GM19397 (cell line): ENCODE measurements at regions not wholly inside any gene's neighbourhood (a gene's known extent, or its start where the extent isn't known, plus 50 kb on each side); places are given as distances from the start of the nearest gene placed in this dataset.

ENCODE experiments used
- ATAC-seq: cut with Tn5 transposase; IDR thresholded peaks from one replicate; pipeline ENCODE4 v1.9.1; 2021; ENCODE audit warnings: mild to moderate bottlenecking, moderate library complexity; ENCODE audit not compliant: unreplicated experiment

DNA sequence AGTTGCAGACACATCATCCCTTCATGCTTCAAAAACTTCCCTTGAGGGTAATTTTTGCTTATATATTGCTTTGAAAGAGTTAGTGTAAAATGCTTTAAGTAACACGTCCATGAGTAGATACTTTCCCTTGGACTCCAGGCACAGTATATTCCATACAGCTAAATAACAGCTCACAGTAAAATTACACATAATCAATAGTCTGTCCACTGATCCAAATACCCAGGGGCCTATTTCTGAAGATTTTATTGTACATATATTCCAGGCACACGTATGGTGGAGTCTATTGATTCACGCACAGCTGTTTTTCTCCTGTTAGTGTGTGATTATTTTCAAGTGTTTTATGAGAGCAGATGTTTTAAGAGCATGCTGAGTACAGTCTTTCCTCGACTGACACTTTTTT lies 223.7 kb upstream of the GRAMD2B start:
- no peak for ATAC-seq

DNA sequence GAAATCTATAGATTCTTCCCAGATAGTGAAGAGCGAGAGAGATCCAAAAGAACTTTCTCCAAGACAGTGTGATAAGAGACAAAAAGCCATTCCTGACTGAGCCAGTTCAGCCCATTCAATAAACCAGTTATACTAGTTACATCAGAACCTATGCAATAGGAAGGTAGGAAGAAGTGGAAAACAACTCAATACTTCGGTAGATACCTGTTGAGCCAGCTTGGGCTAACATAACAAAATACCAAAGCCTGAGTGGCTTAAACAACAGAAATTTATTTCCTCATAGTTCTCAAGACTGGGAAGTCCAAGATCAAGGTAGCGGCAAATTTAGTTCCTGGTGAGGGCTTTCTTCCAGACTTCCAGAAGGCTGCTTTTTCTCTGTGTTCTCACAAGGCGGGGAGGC lies 214.5 kb upstream of the GRAMD2B start:
- ATAC-seq, result no peak

DNA sequence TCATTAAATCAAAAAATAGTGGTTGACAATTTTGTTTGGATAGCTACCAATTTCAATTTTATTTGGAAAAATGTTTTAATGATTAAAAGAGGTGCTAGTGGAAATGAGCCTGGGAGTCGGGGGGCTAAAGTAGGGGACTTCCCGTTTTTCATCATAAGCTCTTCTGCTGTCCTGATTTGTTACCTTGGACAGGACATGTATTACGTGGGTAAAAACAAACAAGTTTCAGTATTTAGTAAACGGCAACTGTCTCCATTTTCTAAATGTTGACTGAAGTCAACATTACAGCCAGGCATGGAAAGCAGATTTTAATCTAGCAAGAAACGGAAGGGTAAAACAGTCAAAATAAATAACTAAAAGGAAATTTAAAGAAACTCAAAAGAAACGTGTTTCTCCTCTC lies 212.3 kb upstream of the GRAMD2B start:
- ATAC-seq, result no peak

DNA sequence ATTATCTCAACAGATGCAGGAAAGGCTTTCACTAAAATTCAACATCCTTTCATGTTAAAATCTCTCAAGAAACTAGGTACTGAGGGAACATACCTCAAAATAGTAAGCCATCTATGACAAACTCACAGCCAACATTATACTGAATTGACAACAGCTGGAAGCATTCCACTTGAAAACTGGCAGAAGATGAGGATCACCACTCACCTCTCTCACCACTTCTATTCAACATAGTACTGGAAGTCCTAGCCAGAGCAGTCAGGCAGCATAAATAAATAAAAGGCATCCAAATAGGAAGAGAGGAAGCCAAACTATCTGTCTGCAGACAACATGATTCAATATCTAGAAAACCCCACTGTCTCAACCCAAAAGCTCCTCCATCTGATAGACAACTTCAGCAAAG lies 203.6 kb upstream of the GRAMD2B start:
- ATAC-seq, result no peak

DNA sequence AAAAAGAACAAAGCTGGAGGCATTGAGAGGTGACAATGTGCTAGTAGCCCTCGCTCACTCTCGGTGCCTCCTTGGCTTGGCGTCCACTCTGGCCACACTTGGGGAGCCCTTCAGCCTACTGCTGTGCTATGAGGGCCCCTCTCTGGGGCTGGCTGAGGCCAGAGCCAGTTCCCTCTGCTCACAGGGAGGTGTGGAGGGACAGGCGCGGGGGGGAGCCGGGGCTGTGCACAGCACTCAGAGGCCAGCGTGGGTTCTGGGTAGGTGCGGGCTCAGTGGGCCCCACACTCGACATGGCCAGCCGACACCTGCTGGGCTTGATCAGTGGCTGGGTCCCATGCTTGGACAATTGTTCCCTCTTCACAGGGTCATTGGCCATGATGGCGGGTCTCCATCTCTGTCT lies 202.5 kb upstream of the GRAMD2B start:
- no peak for ATAC-seq

DNA sequence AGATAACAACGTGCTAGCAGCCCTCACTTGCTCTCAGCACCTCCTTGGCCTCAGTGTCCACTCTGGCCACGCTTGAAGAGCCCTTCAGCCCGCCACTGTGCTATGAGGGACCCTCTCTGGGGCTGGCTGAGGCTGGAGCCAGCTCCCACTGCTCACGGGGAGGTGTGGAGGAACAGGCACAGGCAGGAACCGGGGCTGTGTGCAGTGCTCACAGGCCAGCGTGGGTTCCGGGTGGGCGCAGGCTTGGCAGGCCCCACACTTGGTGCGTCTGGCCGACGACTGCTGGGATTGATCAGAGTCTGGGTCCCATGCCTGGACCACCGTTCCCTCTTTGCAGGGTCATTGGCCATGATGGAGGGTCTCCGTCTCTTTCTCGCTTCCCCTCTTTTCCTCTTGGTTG lies 194.3 kb upstream of the GRAMD2B start:
- ATAC-seq, result no peak

DNA sequence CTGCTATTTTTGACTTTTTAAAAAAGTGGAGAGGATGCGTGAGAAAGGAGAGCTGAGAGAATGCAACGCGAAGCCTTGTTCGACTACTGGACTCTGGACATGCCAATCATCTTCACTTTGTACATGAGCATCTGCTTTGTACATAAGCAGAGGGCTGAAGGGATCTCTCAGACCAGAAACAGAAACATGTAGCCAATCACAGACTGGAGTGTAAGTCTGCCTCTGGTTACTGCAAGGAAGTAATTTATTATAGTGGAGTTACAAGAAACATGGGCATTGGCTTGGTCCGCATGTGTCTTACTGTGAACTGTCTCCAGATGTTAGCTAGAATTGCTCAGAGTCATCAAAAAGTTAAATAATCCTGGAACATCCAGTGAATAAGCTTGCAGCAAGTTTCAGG lies 190.0 kb upstream of the GRAMD2B start:
- ATAC-seq, result no peak

DNA sequence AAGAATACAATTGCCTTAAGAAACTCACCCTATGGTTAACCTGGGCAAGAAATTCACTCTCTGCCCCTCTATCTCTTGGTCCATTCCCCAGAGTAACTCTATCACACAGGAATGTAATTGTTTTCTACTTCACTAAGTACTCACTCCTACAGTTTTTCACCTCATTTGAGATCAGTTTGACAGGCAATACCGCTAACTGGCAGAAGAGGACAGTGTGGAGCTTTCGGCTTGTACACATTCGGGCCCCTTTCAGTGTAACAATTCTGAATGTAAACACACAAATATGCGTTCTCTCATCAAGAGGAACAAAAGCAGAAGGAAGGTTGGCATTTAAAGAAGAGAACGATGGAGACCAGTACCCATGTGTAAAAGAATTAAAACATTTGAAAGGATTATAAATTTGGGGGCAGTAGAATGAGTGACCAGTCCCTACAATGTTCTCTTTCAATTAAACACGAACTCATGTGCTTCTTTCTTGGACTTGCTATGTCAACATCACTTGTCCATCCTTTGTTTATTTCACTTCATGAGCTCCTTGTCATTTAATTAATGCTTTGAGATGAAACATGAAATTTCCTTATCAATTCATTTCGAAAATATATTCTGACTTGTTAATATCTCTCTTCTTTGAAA lies 188.5 kb upstream of the GRAMD2B start:
- ATAC-seq, result no peak

DNA sequence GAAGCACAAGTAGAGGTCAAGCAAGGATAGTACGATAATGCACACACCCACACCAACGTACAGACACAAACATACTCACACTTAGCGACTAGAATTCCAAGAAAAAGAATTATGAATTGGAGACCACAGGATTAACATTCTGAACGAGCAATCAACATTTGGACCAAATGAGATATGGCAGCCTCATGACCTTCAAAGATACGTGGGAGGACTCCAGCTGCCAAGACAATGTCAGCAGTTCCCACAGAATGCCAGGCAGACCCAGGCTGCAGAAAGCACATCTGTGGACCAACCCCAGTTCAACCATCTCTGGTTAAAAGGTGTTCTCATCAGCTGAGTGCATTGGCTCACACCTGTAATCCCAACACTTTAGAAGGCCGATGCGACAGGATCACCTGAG lies 187.6 kb upstream of the GRAMD2B start:
- ATAC-seq, result no peak

DNA sequence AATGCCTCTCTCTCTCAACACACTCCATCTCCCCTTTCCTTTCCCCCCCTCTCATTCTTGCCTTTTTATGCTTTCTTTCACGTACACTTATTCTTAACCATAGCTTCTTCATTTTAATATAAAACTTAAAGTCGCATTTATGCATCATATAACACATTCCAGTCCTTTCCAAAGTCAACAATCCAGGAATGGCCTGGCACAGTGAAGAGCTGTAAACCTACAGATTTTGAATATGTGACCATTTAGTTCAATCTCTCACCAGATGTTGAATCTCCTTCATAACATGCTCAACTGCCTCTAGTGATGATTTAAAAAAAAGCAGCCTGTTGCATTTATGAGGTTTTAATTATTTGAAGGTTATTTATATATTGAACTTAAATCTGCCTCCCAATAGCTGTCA lies 186.2 kb upstream of the GRAMD2B start:
- ATAC-seq, result no peak

DNA sequence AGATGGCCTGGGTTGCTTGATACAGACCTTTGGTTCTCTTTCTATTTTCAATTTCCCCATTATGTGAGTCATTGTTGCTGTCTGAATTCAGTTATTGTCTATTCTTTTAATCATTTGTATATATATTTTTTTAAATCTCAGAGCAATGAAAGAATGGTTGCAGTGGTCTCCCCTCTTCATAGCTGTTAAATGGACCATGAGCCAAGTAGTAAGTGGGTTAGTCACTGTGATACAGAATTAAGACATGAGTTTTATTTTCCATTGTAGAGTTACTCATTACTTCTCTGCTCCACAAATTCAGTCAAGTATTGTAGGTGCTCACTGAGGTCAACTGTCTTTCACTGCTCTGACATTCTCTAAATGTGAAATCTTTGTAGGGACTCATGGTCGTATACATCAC lies 174.6 kb upstream of the GRAMD2B start:
- ATAC-seq, result no peak

DNA sequence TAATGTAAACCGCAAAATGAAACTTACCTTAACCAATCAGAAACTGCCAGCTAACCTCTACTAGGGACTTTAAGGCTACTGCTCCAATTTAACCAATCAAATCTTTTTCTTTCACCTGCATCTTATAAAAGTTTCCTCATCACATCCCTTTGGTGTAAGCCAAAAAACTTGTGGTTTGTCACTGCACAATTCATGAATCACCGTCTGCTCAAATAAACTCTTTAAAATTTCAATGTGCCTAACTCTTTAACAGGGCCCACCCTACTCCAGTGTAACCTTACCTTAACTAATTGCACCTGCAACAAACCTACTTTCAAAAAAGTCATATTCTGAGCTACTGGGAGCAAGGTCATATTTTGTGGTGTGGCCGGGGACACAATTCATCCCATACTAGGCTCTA lies 172.2 kb upstream of the GRAMD2B start:
- ATAC-seq, result no peak

DNA sequence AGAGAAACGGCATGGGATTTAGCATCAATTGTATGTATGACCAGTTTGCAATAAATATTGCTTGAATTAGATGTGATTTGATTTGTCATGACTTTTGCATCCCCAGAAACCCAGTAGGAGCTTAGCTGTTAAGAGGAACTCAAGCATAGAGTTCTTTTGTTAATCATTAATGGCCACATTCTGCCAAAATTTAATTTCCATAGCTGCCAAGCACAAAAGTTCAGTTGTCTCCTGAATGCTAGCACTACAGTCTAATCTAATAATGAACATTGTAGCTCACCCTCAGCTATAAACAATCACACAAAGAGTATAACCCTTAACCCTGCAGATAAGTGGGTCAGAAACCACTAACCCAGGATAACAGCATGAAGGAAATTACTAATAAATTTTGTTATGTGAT lies 169.8 kb upstream of the GRAMD2B start:
- no peak for ATAC-seq

DNA sequence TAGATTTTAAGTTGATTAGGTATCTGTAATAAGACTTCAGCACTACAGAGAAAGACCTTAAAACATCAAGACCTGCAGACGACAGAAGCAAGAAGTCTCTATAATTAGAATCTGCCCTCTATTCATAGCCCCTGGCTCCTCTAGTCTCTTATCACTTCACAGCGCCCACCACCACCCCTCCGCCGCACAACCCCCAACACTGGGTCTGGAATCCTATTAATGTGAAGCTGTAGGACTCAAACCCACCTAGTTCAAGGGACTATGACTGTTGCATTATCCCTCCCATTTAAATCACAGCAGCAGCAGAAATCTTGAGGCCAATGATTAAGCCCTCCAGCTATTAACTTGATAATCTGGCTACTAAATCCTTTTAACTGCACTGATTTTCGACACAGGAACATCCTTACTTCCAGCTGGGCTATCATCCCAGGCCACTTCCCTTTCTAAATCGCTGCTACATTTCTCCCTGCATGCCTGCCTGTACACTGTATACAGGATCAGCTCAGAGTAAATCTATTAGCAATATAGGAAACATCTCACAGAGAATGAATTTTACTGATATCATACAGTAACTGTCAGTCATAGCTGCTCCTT lies 159.5 kb upstream of the GRAMD2B start:
- no peak for ATAC-seq

DNA sequence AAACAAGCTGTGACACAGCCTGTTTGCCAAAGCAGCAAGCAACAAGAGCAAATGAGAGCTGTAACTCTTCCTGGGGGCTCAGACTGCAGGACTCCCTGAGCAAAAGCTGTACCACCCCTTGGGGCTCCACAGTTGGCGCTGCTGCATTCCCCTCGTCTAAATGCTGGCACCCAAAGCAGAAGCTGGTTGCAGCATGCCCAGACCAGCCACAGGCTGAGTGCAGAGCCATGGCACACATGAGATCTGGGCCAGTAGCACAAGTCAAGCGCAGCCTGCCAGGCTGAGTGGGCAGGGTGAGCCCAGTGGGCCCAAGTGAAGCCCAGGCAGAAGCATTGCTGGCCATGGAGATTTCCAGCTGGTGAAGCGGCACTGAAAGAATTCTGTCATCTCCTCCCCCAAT lies 157.3 kb upstream of the GRAMD2B start:
- ATAC-seq, result no peak

DNA sequence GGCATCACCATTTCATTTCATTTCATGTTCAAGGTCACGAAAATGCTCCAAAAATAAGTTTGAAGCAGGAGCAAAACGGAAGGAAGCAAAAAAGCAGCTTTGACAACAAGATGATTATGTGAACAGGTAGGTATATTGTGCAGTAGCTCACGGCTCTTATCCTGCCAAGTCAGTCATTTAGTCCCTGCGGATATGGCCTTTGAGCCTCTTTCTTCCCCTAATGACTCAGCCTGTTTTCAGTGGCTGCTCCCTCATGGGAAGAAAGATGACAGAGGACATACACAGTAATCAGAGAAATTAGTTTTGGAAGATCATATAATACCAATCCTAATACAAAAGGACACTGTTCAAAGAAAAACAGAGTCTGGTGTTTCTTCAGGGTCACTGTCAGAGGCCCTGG lies 155.8 kb upstream of the GRAMD2B start:
- no peak for ATAC-seq

DNA sequence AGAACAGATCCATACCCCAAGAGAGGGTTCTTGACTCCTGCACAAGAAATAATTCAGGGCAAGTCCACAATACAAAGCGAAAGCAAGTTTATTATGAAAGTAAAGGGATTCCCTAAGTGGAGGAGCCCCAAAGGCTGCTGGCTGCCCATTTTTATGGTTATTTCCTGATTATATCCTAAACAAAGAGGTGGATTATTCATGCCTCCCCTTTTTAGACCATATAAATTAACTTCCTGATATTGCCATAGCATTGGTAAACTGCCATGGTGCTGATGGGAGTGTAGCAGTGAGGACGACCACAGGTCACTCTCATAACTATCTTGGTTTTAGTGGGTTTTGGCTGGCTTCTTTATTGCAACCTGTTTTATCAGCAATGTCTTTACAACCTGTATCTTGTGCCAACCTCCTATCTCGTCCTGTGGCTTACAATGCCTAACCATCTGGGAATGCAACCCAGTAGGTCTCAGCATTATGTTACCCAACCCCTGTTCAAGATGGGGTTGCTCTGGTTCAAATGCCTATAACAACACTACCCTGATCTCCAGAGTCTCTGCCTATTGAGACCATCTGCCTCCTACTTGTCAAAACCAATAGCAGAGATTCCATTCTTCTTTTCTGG lies 154.4 kb upstream of the GRAMD2B start:
- ATAC-seq, result no peak

DNA sequence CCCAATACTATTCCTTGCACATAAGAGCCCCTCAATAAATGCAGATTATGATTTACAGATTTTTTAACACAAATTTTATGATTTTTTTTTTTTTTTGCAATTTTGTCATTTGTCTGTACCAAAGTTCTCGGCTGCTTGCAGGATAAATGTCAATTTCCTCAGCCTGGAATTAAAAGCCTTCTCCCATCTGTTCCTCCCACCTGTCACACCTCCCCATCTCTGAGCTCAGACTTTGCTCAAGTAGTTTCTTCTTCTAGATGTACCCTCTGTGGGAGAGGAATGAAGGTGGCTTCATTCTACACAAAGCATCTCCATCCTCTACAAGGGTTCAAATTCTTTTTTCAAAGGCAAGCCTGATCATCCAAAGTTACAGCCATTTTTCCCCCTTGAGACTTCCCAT lies 153.7 kb upstream of the GRAMD2B start:
- no peak for ATAC-seq

DNA sequence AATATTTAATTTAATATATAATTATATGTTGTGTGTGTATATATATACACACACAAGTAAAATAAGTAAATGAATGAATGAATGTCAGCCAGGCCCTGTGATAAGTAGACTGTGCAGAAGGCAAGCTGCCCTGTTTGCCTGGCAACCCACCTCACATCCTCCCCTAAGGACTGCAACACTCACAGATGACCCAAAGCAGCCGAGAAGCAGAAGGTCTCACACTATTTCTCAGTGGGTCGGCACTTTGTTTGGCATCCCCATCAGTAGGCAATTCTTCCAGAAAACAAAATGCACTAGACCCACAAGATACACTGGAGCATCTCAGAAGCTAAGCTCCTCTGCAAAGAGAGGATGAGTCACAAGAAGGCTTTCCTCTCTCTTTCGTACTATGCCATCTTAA lies 152.1 kb upstream of the GRAMD2B start:
- no peak for ATAC-seq

DNA sequence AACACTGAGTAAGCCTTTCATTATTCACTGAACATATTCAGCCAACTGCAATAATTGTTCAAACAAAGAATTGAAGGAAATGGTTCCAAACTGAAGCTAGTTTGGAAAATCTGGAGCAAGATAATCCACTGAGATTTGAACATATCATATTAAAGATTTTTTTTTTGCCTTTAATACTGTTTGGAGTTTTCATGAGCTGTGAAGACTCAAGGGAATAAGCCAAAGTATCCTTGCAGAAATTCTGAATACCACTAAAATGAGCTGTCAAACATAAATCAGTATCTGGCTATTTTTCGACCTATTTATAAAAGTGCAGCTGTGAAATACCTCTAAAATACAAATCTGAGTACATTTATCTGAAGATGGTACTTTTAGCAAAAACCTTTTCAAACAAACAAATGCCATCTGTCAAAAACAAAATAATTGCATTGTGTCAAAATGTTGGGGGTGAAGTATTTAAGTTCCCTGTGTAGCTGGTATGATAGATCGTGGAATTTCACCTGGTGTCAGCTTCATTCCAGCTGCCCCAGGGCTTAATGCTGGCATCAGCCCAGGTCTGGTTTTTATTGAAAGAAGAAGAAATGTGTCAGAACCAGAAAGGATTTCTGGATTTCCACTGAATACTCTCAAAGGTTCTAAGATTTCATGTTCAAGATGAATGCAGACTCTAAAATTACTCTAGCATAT lies 149.0 kb upstream of the GRAMD2B start:
- ATAC-seq, result no peak

DNA sequence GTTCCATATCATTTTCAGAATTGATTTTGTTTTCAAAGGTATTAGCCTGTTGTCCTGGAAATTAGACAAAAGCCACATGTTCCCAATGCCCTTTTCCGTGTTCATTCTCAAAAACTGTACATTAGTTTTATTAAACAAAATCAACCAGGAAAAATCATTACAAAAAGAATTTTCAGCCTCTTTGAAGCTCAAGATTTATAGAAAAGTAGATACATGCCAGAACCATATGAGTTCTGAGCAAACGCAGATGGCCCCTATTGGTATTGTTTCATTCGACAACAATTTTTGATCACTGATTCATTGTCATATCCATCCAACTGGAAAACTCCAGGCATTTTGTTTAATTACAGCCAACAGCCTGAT lies 148.5 kb upstream of the GRAMD2B start:
- ATAC-seq, result no peak

DNA sequence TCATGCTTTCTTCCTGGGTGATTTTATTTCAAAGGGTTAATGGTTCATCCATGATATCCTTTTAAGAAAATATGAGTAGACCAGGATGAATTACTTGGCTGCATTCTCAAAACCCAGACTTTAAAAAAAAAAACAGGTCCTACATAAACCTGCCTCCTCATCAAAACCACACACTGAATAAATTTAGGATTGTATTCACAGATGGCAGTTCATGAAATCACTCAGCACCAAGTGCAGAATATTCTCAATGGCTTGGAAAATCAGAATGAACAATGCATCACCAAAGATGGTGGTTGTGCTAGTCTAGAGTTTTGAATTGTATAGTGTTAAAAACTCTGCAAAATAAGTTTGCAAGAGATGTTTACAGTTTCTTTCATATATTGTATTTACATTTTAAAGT lies 145.4 kb upstream of the GRAMD2B start:
- no peak for ATAC-seq
